ENCODE measurements at regions not wholly inside any gene's neighbourhood (a gene's known extent, or its start where the extent isn't known, plus 50 kb on each side); places are given as distances from the start of the nearest gene placed in this dataset.

- Mint-ChIP-seq H3K4me1 (ENCODE audit: low read depth) (no peaks in the 10 kb centered on the region), H3K27ac (no peak overlapping the region), H3K36me3 (ENCODE audit: low read depth) (no peaks in the 10 kb centered on the region), H3K4me3 (no peak overlapping the region), H3K27me3 (peaks cover 23% of the 10 kb centered on the region), H3K9me3 (no peaks in the 10 kb centered on the region)
- ATAC-seq: no peak
- CTCF ChIA-PET: no interaction called here
- POLR2A ChIA-PET: interaction anchor here (0.7 kb wide), 1 partner anchor 627 kb away, joined by 3 read pairs; no protein-coding TSS in a partner anchor
- TF ChIP-seq, protein P1, sequence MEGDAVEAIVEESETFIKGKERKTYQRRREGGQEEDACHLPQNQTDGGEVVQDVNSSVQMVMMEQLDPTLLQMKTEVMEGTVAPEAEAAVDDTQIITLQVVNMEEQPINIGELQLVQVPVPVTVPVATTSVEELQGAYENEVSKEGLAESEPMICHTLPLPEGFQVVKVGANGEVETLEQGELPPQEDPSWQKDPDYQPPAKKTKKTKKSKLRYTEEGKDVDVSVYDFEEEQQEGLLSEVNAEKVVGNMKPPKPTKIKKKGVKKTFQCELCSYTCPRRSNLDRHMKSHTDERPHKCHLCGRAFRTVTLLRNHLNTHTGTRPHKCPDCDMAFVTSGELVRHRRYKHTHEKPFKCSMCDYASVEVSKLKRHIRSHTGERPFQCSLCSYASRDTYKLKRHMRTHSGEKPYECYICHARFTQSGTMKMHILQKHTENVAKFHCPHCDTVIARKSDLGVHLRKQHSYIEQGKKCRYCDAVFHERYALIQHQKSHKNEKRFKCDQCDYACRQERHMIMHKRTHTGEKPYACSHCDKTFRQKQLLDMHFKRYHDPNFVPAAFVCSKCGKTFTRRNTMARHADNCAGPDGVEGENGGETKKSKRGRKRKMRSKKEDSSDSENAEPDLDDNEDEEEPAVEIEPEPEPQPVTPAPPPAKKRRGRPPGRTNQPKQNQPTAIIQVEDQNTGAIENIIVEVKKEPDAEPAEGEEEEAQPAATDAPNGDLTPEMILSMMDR (IDR thresholded peaks at IDR 0.05): no peak
- intact Hi-C loops (cut with micrococcal nuclease): no loop called here
- no peak for DNase-seq
These were observed 75.2 kb upstream of the EXOC1L start for GRCh38 chr4:55744369-55744768.

DNA sequence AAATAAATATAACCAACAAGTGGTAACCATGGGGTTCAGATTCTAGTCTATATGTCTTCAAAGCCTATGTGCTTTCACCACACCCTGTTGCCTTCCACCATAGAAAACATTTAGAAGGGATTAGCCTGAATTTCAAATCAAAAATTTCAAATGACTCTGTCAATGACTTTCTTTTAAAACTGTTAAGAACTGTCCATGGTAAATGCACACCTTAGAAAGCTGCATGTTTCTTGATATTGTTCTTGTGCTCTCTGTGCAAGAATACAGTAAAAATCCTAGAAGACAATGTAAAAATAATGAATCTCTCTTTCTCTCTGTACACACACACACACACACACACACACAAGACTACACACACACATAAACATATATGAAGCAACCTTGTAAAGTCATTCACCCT, 74.6 kb upstream of the EXOC1L start:
- ChIA-PET CTCF (no interaction called here), POLR2A (no interaction called here)
- no peak overlapping the region for H3K27ac Mint-ChIP-seq
- ATAC-seq (no peak), DNase-seq (no peak)
- H3K9me3 Mint-ChIP-seq: no peaks in the 10 kb centered on the region
- H3K4me3 Mint-ChIP-seq: no peak overlapping the region
- no peaks in the 10 kb centered on the region for H3K36me3 Mint-ChIP-seq (ENCODE audit: low read depth)
- TF ChIP-seq, protein P1 (IDR thresholded peaks at IDR 0.05): no peak
- peaks cover 18% of the 10 kb centered on the region for H3K27me3 Mint-ChIP-seq
- intact Hi-C loops (cut with micrococcal nuclease): no loop called here
- no peaks in the 10 kb centered on the region for H3K4me1 Mint-ChIP-seq (ENCODE audit: low read depth)

- intact Hi-C loops (cut with micrococcal nuclease): no loop called here
- H3K4me1 Mint-ChIP-seq (ENCODE audit: low read depth): no peaks in the 10 kb centered on the region
These were observed 71.8 kb upstream of the EXOC1L start for GRCh38 chr4:55747793-55748192.

DNA sequence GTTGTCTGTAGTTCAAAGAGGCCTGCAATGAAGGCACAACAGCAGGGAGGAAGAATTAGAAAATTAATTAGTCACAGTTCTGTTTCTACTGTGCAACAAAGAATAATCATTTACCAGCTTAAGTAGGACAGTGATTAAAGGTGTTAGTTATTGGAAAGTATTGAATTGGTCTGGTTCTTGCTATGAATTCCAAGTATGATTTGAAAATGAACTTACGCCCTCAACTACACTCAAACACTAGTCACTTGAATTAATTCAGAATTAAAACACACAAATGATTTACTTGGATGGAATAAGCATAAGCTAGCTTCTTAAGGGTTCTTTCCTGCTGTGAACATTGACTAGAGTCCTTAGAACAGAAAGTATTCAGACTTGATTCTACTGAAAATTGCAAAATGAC, 69.9 kb upstream of the EXOC1L start:
- no peak for DNase-seq
- ChIA-PET POLR2A (no interaction called here), CTCF (no interaction called here)
- no peaks in the 10 kb centered on the region for H3K36me3 Mint-ChIP-seq (ENCODE audit: low read depth)
- H3K4me3 Mint-ChIP-seq: no peak overlapping the region
- intact Hi-C loops (cut with micrococcal nuclease): no loop called here
- H3K27ac Mint-ChIP-seq: no peak overlapping the region
- TF ChIP-seq, protein P1 (IDR thresholded peaks at IDR 0.05): no peak
- H3K27me3 Mint-ChIP-seq: peaks cover 20% of the 10 kb centered on the region
- H3K4me1 Mint-ChIP-seq (ENCODE audit: low read depth): no peaks in the 10 kb centered on the region
- no peaks in the 10 kb centered on the region for H3K9me3 Mint-ChIP-seq
- no peak for ATAC-seq

More at GRCh38 chr4:55747793-55748192, 71.8 kb upstream of the EXOC1L start:
- Mint-ChIP-seq H3K27ac (no peak overlapping the region), H3K9me3 (no peaks in the 10 kb centered on the region), H3K27me3 (peaks cover 20% of the 10 kb centered on the region), H3K36me3 (ENCODE audit: low read depth) (no peaks in the 10 kb centered on the region), H3K4me3 (no peak overlapping the region)
- CTCF ChIA-PET: no interaction called here
- DNase-seq (no peak), ATAC-seq (no peak)
- POLR2A ChIA-PET: no interaction called here
- TF ChIP-seq, protein P1 (IDR thresholded peaks at IDR 0.05): no peak

GRCh38 chr4:55752810-55753209, 66.8 kb upstream of the EXOC1L start:
- H3K9me3 Mint-ChIP-seq: no peaks in the 10 kb centered on the region
- intact Hi-C loops (cut with micrococcal nuclease): no loop called here
- ATAC-seq (no peak), DNase-seq (no peak)
- H3K27me3 Mint-ChIP-seq: peaks cover 13% of the 10 kb centered on the region
- no peaks in the 10 kb centered on the region for H3K36me3 Mint-ChIP-seq (ENCODE audit: low read depth)
- H3K27ac Mint-ChIP-seq: no peak overlapping the region
- TF ChIP-seq, protein P1 (IDR thresholded peaks at IDR 0.05): no peak
- H3K4me1 Mint-ChIP-seq (ENCODE audit: low read depth): no peaks in the 10 kb centered on the region
- no peak overlapping the region for H3K4me3 Mint-ChIP-seq
- CTCF ChIA-PET: no interaction called here
- POLR2A ChIA-PET: no interaction called here
